GM13976 (cell line): ENCODE measurements at regions not wholly inside any gene's neighbourhood (a gene's known extent, or its start where the extent isn't known, plus 50 kb on each side); places are given as distances from the start of the nearest gene placed in this dataset.

Source experiments
- DNase-seq: peaks from one replicate; pipeline ENCODE4 v3.0.0; 2012; ENCODE audit warnings: low spot score
- in situ Hi-C: fragments of 300-500 bp; cut with MboI; formaldehyde crosslinking; loops from one replicate; pipeline ENCODE4 v1.12.0; 2022; ENCODE audit warnings: low sequenced_read_pairs, mixed read lengths, inconsistent platforms; ENCODE audit not compliant: unreplicated experiment
- TF ChIP-seq, protein P1 (sequence below): IDR thresholded peaks from 2 replicates; pipeline ENCODE4 v1.5.1; 2012; ENCODE audit warnings: borderline replicate concordance, mild to moderate bottlenecking; ENCODE audit not compliant: insufficient read depth; ENCODE audit errors: extremely low read depth, missing control alignments, control extremely low read depth

DNA sequence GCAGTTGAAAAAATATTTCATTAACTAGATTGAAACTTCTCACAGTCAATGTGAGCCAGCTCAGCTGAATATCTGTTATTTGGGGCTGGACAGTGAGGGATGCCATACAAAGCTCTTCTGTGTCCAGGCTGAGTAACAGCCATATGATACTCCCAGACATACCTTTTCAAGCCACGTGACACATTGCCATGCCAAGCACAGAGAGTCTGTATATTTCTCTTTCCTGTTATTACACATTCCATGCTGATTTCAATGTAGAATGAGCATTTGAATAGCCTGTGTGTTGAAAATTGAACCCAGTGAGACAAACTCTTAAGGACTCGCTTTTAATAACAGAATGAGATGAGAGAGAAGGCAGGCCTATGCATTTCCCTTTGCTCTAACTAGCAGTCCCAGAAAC lies 334.7 kb upstream of the RASGRP1 start:
- in situ Hi-C loops: no loop called here
- TF ChIP-seq, protein P1, sequence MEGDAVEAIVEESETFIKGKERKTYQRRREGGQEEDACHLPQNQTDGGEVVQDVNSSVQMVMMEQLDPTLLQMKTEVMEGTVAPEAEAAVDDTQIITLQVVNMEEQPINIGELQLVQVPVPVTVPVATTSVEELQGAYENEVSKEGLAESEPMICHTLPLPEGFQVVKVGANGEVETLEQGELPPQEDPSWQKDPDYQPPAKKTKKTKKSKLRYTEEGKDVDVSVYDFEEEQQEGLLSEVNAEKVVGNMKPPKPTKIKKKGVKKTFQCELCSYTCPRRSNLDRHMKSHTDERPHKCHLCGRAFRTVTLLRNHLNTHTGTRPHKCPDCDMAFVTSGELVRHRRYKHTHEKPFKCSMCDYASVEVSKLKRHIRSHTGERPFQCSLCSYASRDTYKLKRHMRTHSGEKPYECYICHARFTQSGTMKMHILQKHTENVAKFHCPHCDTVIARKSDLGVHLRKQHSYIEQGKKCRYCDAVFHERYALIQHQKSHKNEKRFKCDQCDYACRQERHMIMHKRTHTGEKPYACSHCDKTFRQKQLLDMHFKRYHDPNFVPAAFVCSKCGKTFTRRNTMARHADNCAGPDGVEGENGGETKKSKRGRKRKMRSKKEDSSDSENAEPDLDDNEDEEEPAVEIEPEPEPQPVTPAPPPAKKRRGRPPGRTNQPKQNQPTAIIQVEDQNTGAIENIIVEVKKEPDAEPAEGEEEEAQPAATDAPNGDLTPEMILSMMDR: no peak
- DNase-seq: no peak

DNA sequence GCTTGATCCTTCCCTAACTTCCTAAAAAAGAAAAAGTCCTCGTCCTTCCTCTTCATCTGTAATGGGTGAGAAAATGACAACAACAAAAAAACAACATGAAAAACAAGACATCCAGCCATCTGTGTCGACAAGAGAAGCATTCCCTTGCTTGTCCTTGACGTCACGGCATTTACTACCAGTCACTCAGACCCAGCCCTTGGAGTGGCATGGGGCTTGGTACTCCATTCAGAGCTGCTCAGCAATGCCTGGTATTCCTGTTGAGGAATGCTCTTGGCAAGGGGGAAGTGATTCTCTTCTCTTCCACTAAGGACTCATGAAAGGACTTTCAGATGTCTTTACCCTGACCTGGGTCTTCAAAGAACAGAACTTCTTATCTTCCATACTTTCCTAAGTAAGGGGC lies 339.7 kb upstream of the RASGRP1 start:
- TF ChIP-seq, protein P1: no peak
- in situ Hi-C loops: no loop called here

DNA sequence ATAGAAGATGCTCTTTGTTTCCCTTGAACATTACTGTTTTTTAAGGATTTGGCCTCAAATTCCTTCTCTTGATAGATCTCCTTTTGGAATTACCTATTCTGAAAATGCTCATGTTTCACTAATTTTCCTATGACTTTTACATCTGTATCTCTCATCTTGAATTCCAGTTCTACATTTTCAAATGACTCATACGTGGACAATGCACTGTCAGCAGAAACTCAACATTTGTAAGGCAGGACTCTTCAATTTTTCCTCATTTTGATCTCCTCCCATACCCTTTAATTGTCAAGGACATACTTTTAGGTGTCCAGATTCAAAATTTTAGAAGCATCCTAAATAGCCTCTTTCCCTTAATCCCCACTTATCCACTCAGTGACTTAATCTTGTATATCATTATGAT lies 341.0 kb upstream of the RASGRP1 start:
- in situ Hi-C loops: no loop called here
- no peak for DNase-seq
- TF ChIP-seq, protein P1: no peak

More for the DNA sequence above, 339.7 kb upstream of the RASGRP1 start:
- DNase-seq: no peak

DNA sequence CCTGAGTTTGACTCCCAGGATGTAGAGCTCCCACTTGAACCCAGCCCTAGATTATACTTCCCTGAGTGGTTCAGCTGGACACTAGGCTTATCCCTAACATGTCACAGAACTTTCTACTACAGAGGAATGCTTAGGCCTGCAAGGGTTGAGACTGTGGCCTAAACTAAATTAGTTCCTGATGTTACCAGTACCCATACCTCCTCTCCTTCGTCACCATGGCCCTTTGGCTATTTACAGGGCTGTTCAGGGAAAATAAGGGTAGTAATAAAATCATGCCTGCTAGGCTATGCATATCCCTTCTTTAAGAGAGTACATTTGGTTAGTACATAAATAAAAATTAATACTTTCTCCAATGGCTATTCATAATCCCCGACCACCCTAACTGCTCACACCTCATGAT lies 356.4 kb upstream of the RASGRP1 start:
- in situ Hi-C loops: no loop called here
- DNase-seq: no peak
- TF ChIP-seq, protein P1: no peak

DNA sequence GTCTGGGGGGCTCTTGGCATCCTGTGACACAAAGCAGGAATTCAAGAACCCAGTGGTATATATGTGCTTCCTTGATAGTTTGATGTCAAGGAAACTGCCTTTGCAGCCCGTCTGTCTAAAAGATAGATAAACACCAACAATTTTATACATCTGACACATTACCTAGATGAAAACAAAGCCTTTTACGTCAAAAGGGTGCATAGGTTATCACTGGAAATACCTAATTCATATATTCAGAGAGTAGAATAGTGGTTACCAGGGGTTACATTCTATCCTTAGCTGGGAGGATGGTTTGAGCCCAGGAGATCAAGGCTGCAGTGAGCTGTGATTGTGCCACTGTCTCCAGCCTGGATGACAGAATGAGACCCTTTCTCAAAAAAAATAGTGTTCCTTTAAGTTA lies 356.9 kb upstream of the RASGRP1 start:
- no peak for DNase-seq
- in situ Hi-C loops: no loop called here
- TF ChIP-seq, protein P1: no peak

DNA sequence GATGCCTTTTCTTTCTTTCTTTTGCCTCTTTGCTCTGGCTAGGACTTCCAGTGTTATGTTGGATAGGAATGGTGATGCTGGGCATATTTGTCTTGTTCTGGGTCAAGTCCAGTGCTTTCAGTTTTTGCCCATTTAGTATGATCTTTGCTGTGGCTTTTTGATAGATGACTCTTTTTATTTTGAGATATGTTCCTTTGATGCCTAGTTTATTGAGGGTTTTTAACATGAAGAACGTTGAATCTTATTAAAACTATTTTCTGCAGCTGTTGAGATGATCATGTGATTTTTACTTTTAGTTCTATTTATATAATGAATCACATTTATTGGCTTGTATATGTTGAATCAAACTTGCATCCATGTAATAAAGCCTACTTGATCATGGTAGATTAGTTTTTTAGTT lies 363.8 kb upstream of the RASGRP1 start:
- DNase-seq: no peak
- TF ChIP-seq, protein P1: no peak
- in situ Hi-C loops: no loop called here

DNA sequence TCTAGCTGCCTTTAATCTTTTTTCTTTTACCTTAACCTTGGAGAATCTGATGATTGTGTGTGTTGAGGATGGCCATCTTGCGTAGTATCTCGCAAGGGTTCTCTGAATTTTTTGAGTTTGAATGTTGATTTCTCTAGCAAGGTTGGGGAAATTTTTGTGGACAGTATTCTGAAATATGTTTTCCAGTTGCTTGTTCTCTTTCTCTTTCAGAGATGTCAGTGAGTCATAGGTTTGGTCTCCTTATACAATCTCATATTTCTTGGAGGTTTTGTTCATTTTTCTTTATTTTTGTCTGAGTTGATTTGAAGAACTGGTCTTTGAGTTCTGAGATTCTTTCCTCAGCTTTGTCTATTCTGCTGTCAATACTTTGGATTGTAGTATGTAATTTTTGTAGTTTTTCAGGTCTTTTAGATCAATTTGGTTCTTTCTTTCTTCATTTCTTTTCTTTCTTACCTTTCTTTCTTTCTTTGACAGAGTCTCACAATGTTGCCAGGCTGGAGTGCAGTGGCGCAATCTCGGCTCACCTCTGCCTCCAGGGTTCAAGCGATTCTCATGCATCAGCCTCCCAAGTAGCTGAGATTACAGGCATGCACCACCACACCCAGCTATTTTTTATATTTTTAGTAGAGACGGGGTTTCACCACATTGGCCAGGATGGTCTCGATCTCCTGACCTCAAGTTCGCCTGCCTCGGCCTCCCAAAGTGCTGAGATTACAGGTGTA lies 366.4 kb upstream of the RASGRP1 start:
- in situ Hi-C loops: no loop called here
- TF ChIP-seq, protein P1: no peak

More for the DNA sequence above, 366.4 kb upstream of the RASGRP1 start:
- DNase-seq: no peak
